ENCODE measurements at regions not wholly inside any gene's neighbourhood (a gene's known extent, or its start where the extent isn't known, plus 50 kb on each side); places are given as distances from the start of the nearest gene placed in this dataset.

DNA sequence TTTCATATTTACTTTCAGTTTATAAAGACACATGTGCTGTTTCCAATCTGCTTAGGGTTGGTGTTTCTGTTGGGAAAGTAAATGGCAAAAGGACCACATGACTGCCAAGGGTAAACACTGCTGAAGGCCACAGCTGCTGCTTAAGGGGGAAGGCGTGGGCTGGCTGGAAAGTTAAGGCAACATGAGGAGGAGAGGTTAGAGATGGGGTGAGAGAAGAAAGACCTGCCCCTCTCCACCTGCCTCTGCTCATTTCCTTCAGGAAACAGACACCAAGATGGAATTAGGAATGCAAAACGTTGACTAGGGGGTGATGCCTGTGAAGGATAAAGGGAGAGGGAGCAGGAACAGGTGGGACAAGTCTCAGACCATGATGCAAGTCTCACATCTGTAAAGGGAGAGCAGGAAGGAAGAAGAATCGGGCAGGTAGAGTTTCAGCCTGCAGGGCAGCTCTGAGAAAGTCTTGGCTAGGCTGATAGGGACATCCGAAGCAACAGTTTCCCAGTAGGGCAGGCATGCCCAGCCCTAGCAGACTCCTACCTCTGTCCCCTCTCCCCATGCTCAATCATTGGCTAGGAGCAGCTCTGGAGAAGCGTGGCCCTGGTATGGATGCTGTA, 86.0 kb downstream of the CDC42EP3 start:
- Histone ChIP-seq H3K36me3 (no peaks in the 10 kb centered on the region), H3K4me1 (peaks cover 0 to 24% (median 12%) of the 10 kb centered on the region in 4 donors), H3K9me3 (no peaks in the 10 kb centered on the region), H3K27me3 (no peaks in the 10 kb centered on the region), H3K27ac (peak overlapping the region; percentile 52 to 75 (median 62)), H3K4me3 (no peak overlapping the region)
- no peak for TF ChIP-seq CTCF (IDR thresholded peaks at IDR 0.05)
- no peak for TF ChIP-seq POLR2A (IDR thresholded peaks at IDR 0.05)
- peak in 1 of 3 donors; percentile 26 for DNase-seq

DNA sequence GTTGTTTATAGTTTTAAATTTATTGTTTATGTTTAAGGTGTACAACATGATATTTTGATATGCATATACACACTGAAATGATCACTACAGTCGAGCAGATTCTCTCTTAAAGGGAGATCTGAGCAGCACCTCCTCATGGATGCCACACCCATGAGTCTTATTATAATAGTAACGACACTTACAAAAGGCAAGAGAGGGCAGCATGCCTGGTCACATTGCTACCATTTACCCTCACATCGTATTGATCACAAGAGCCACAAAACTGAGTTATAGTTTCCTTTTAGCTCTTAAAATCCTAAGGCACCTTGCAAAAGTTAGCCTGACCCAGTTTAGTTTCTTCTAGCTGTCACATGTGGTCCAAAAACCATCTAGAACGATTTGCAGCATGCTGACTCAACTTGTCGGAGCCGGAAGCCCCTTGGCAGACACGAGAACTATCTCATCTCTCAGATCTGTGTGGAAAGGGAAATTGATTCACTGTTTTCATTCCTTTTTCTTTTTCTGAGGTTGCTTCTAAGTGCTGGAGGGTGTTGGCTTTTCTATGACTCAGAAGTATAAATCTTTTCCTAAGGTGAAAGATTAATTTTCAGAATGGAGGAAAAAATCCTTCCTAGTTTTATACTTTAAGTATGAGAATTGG, 85.3 kb downstream of the CDC42EP3 start:
- no peaks in the 10 kb centered on the region for H3K9me3 ChIP-seq
- peak in 2 of 3 donors; percentile 47 to 73 for DNase-seq
- TF ChIP-seq POLR2A (IDR thresholded peaks at IDR 0.05) (no peak), CTCF (IDR thresholded peaks at IDR 0.05) (no peak)
- no peaks in the 10 kb centered on the region for H3K36me3 ChIP-seq
- H3K4me3 ChIP-seq = no peak overlapping the region
- H3K4me1 ChIP-seq = peaks cover 0 to 24% (median 12%) of the 10 kb centered on the region in 4 donors
- H3K27me3 ChIP-seq = no peaks in the 10 kb centered on the region
- peak overlapping the region; percentile 52 to 75 (median 62) for H3K27ac ChIP-seq

DNA sequence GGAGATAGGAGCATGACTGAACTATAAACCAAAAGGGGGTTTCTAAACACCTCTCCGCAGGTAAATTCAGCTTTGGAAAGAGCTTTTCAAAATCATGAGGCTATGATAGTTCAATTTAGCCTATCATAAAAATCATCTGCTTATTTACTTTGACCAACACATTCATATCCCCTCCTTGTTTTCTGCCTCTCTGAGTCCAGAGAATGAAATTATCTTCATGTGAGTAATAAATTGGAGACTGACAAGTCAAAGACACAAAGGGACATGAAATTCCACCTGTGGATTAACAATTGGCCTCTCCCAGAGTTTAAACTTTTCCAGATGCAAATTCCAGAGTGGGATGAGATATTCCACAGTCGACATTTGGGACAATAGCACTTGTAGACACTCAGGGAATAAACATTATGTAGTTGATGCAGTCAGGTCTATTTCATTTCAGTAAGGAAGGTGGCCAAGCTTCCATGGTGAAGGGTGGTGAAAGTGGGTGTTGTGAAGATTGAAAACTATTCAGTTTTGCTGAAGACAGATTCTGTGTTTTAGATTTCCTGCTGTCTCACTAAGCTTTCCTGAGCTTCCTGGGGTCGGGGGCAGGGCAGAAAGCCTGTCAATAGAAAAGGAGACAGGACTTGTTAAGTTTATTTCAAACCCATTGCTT, 84.7 kb downstream of the CDC42EP3 start:
- TF ChIP-seq CTCF (IDR thresholded peaks at IDR 0.05) (no peak), POLR2A (IDR thresholded peaks at IDR 0.05) (no peak)
- H3K4me1 ChIP-seq = peaks cover 0 to 24% (median 12%) of the 10 kb centered on the region in 4 donors

GRCh38 chr2:37587817-37588216, 83.6 kb downstream of the CDC42EP3 start:
- Histone ChIP-seq H3K27ac (no peak overlapping the region), H3K27me3 (no peaks in the 10 kb centered on the region), H3K9me3 (no peaks in the 10 kb centered on the region), H3K4me3 (no peak overlapping the region), H3K36me3 (no peaks in the 10 kb centered on the region), H3K4me1 (peaks cover 0 to 24% (median 12%) of the 10 kb centered on the region in 4 donors)
- TF ChIP-seq CTCF (IDR thresholded peaks at IDR 0.05) (no peak), POLR2A (IDR thresholded peaks at IDR 0.05) (no peak)
- no peak for DNase-seq

More for the DNA sequence above, 84.7 kb downstream of the CDC42EP3 start:
- H3K9me3 ChIP-seq = no peaks in the 10 kb centered on the region
- H3K27me3 ChIP-seq = no peaks in the 10 kb centered on the region
- H3K27ac ChIP-seq = peak overlapping the region; percentile 17 to 75 (median 62)
- no peak for DNase-seq
- H3K36me3 ChIP-seq = no peaks in the 10 kb centered on the region
- H3K4me3 ChIP-seq = no peak overlapping the region

DNA sequence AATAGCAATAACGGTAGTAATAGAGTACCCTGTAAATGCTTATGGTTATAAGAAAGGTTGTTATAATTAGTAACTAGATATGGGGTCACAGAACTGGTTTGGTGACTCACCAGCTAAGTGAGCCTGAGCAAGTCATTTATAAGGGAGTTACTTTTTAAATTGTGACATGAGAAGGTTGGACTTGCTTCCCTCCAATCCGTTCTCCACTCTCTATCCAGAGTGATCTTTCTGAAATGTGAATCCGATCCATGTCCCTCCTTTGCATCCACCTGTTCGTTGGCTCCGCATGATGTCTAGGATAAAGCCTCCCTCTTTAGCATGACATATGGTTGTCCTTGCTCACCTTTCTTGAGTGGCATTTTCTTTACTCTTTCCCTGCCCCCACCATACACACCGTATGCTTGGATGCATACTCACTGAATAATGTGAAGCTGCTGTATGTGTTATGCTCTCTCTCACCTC, 83.1 kb downstream of the CDC42EP3 start:
- DNase-seq = no peak
- H3K36me3 ChIP-seq = no peaks in the 10 kb centered on the region
- no peak overlapping the region for H3K27ac ChIP-seq
- H3K27me3 ChIP-seq = no peaks in the 10 kb centered on the region
- TF ChIP-seq CTCF (IDR thresholded peaks at IDR 0.05) = no peak
- TF ChIP-seq POLR2A (IDR thresholded peaks at IDR 0.05) = no peak
- H3K9me3 ChIP-seq = no peaks in the 10 kb centered on the region
- H3K4me1 ChIP-seq = peaks cover 0 to 24% (median 12%) of the 10 kb centered on the region in 4 donors
- no peak overlapping the region for H3K4me3 ChIP-seq
